A549 (cell line): ENCODE measurements at regions not wholly inside any gene's neighbourhood (a gene's known extent, or its start where the extent isn't known, plus 50 kb on each side); places are given as distances from the start of the nearest gene placed in this dataset.

ENCODE experiments used
- ATAC-seq, 2 experiments: fragments of 200-7000 bp in 1 of 2; fragments of >200 bp in 1 of 2; cut with Nextera tagmentation in 1 of 2; cut with Tn5 transposase in 1 of 2; 3 replicates each; pipeline versions ENCODE4 v1.8.0 to v1.9.1; 2018 to 2020; ENCODE audit warnings: mild to moderate bottlenecking in 1 of 2, moderate library complexity in 1 of 2
- CTCF ChIA-PET: fragments of 300-600 bp; sonication (Branson Sonifier 250); formaldehyde crosslinking; extraction: SDS; loops from one replicate; lab custom pipeline; 2021; ENCODE audit warnings: antibody characterized with exemption, inconsistent platforms; lab: Yijun Ruan, JAX
- POLR2A ChIA-PET: fragments of 350-600 bp; formaldehyde crosslinking; extraction: SDS; loops from one replicate; lab custom pipeline; 2021; ENCODE audit warnings: antibody characterized with exemption, inconsistent platforms; lab: Yijun Ruan, JAX
- DNase-seq, 2 experiments: peaks; one replicate each; pipeline versions ENCODE4 v3.0.0 to v3.0.0-alpha.2; 2011 to 2016; ENCODE audit warnings: low read depth in 1 of 2, low spot score in 1 of 2
- FAIRE-seq: peaks from 2 replicates; lab custom pipeline; 2011; peaks lifted over from hg19 to GRCh38; lab: Jason Lieb, UNC
- H3K27ac ChIP-seq, 2 experiments: fragments of >200 bp; sonication (Bioruptor Twin); formaldehyde crosslinking; 3 replicates each; pipeline ENCODE4 v1.5.1; 2016 to 2017
- H3K4me1 ChIP-seq: fragments of >200 bp; sonication (Bioruptor Twin); formaldehyde crosslinking; 3 replicates; pipeline ENCODE4 v1.6.1; 2016
- H3K4me2 ChIP-seq: fragments of >200 bp; sonication (Bioruptor Twin); formaldehyde crosslinking; 3 replicates; pipeline ENCODE4 v1.6.1; 2016
- H3K4me3 ChIP-seq: fragments of >200 bp; sonication (Bioruptor Twin); formaldehyde crosslinking; 3 replicates; pipeline ENCODE4 v1.5.1; 2016
- H3K9me3 ChIP-seq: fragments of >200 bp; sonication (Bioruptor Twin); formaldehyde crosslinking; 3 replicates; pipeline ENCODE4 v1.6.1; 2016
- BHLHE40 ChIP-seq: IDR thresholded peaks from 2 replicates; pipeline ENCODE4 v1.6.1; 2012; ENCODE audit warnings: low read depth, low read length, inconsistent platforms
- CBX8 ChIP-seq: fragments of 200-600 bp; sonication (generic); IDR thresholded peaks from 2 replicates; pipeline ENCODE4 v1.6.1; 2016
- CHD2 ChIP-seq: fragments of 150-350 bp; IDR thresholded peaks from 2 replicates; pipeline ENCODE4 v1.6.1; 2014; ENCODE audit warnings: low read length; ENCODE audit not compliant: partially characterized antibody
- CHD4 ChIP-seq: fragments of 200-600 bp; sonication (generic); IDR thresholded peaks from 2 replicates; pipeline ENCODE4 v1.6.1; 2016; ENCODE audit warnings: antibody characterized with exemption, mild to moderate bottlenecking, borderline replicate concordance
- EHMT2 ChIP-seq: fragments of 200-600 bp; sonication (generic); IDR thresholded peaks from 2 replicates; pipeline ENCODE4 v1.6.1; 2016; ENCODE audit warnings: antibody characterized with exemption, low read depth, mild to moderate bottlenecking, moderate library complexity
- EP300 ChIP-seq, 2 experiments: fragments of >200 bp; sonication (Bioruptor Twin); formaldehyde crosslinking; IDR thresholded peaks; 2 replicates in 1 of 2; 3 replicates in 1 of 2; pipeline ENCODE4 v1.6.1; 2016 to 2017
- FOSB ChIP-seq: fragments of 250-450 bp; sonication (Bioruptor Pico); IDR thresholded peaks from 2 replicates; pipeline ENCODE4 v1.5.0; 2020; ENCODE audit warnings: mild to moderate bottlenecking, moderate library complexity
- FOSL2 ChIP-seq, 2 experiments: fragments of 450-650 bp in 1 of 2; fragments of >200 bp in 1 of 2; sonication (Bioruptor Twin) in 1 of 2; formaldehyde crosslinking; IDR thresholded peaks; 2 replicates each; pipeline versions ENCODE4 v1.5.0 to v1.6.1; 2016 to 2020; ENCODE audit warnings: mild to moderate bottlenecking in 1 of 2, moderate library complexity in 1 of 2
- FOXS1 ChIP-seq: fragments of 250-450 bp; sonication (Bioruptor Pico); IDR thresholded peaks from 2 replicates; pipeline ENCODE4 v1.5.0; 2020; ENCODE audit warnings: mild to moderate bottlenecking, moderate library complexity
- GATA3 ChIP-seq: IDR thresholded peaks from 2 replicates; pipeline ENCODE4 v1.6.1; 2012; ENCODE audit warnings: borderline replicate concordance
- HEYL ChIP-seq: fragments of 250-450 bp; sonication (Bioruptor Pico); IDR thresholded peaks from 2 replicates; pipeline ENCODE4 v1.8.0; 2021; ENCODE audit warnings: mild to moderate bottlenecking, moderate library complexity
- HOXB5 ChIP-seq: fragments of 250-450 bp; sonication (Bioruptor Pico); IDR thresholded peaks from 2 replicates; pipeline ENCODE4 v1.5.0; 2020; ENCODE audit warnings: mild to moderate bottlenecking, moderate library complexity
- JUNB ChIP-seq: fragments of >200 bp; sonication (Bioruptor Twin); formaldehyde crosslinking; IDR thresholded peaks from 2 replicates; pipeline ENCODE4 v1.6.1; 2016
- NFE2L2 ChIP-seq: fragments of 150-350 bp; conservative IDR thresholded peaks from 2 replicates; pipeline ENCODE4 v1.6.1; 2014; ENCODE audit warnings: low read length
- NPAS2 ChIP-seq: fragments of 250-450 bp; sonication (Bioruptor Pico); IDR thresholded peaks from 2 replicates; pipeline ENCODE4 v1.8.0; 2022; ENCODE audit warnings: mild to moderate bottlenecking, moderate library complexity, borderline replicate concordance
- NR3C1 ChIP-seq: fragments of >200 bp; sonication (Bioruptor Twin); formaldehyde crosslinking; IDR thresholded peaks from 3 replicates; pipeline ENCODE4 v1.6.1; 2017
- RARB ChIP-seq: fragments of 250-450 bp; sonication (Bioruptor Pico); IDR thresholded peaks from 2 replicates; pipeline ENCODE4 v1.8.0; 2021; ENCODE audit warnings: mild to moderate bottlenecking, moderate library complexity
- RNF2 ChIP-seq: fragments of 200-600 bp; sonication (generic); IDR thresholded peaks from 2 replicates; pipeline ENCODE4 v1.6.1; 2016; ENCODE audit warnings: low read depth, mild to moderate bottlenecking, antibody characterized with exemption, moderate library complexity, borderline replicate concordance
- SMC3 ChIP-seq: fragments of >200 bp; sonication (Bioruptor Twin); formaldehyde crosslinking; IDR thresholded peaks from 3 replicates; pipeline ENCODE4 v1.6.1; 2018; ENCODE audit warnings: inconsistent platforms
- SREBF2 ChIP-seq: fragments of 450-650 bp; IDR thresholded peaks from 2 replicates; pipeline ENCODE4 v1.6.1; 2014; ENCODE audit warnings: mild to moderate bottlenecking, moderate library complexity
- ZFP36 ChIP-seq: fragments of 450-650 bp; IDR thresholded peaks from 2 replicates; pipeline ENCODE4 v1.6.1; 2014; ENCODE audit warnings: borderline replicate concordance; ENCODE audit not compliant: partially characterized antibody
- ZNF302 ChIP-seq: fragments of 250-450 bp; sonication (Bioruptor Pico); IDR thresholded peaks from 2 replicates; pipeline ENCODE4 v1.9.0; 2021; ENCODE audit warnings: inconsistent platforms, mild to moderate bottlenecking, moderate library complexity
- ZSCAN20 ChIP-seq: fragments of 250-450 bp; sonication (Bioruptor Pico); IDR thresholded peaks from 2 replicates; pipeline ENCODE4 v1.8.0; 2022; ENCODE audit warnings: mild to moderate bottlenecking, moderate library complexity
- WGBS: methylation state at CpG from one replicate; pipeline ENCODE4 v1.1.6; 2017; ENCODE audit errors: missing lambda C conversion rate; 5-methylcytosine and 5-hydroxymethylcytosine counted together
- TF ChIP-seq, protein P1 (sequence below): IDR thresholded peaks from 2 replicates; pipeline ENCODE4 v1.6.1; 2012
- TF ChIP-seq, protein P2 (sequence below): fragments of 250-450 bp; sonication (Bioruptor Pico); IDR thresholded peaks from 2 replicates; pipeline ENCODE4 v1.5.0; 2020; ENCODE audit warnings: low read depth, mild to moderate bottlenecking, moderate library complexity
- TF ChIP-seq, protein P3 (sequence below): fragments of 150-350 bp; IDR thresholded peaks from 2 replicates; pipeline ENCODE4 v1.6.1; 2014; ENCODE audit warnings: low read depth, mild to moderate bottlenecking, low read length
- TF ChIP-seq, protein P4 (sequence below): fragments of 450-650 bp; IDR thresholded peaks from 2 replicates; pipeline ENCODE4 v1.6.1; 2014; ENCODE audit warnings: antibody characterized with exemption
- TF ChIP-seq, protein P5 (sequence below): fragments of >200 bp; sonication (Bioruptor Twin); formaldehyde crosslinking; IDR thresholded peaks from 3 replicates; pipeline ENCODE4 v1.5.1; 2016
- TF ChIP-seq, protein P6 (sequence below): fragments of >200 bp; sonication (Bioruptor Twin); formaldehyde crosslinking; IDR thresholded peaks from 3 replicates; pipeline ENCODE4 v1.6.1; 2016

DNA sequence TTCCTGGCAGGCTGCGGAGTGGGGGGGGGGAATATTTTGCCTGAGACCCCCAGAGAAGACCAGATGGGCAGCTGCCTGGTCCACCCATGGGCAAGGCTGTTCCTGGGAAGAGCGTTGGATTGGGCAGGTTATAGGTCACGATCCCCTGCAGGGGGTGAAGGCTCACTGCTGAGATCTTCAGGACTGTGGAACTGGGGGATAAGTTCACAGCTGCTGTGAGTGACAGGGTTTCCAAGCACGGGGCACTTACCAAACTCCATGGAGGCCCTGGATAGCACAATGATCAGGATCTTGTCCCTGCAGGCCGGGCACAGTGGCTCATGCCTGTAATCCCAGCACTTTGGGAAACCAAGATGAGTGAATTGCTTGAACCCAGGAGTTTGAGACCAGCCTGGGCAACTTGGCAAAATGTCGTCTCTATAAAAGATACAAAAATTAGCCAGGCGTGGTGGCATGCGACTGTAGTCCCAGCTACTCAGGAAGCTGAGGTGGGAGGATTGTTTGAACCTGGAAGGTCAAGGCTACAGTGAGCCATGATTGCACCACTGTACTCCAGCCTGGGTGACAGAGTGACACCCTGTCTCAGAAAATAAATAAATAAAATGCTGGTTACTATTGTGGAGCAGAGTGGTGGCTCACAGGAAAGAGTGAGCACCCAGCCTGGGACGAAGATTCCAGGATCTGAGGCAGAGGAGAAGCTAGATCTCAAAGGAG lies 68.0 kb upstream of the HELT start:
- DNase-seq (no peak), FAIRE-seq (no peak), ATAC-seq (no peak)
- TF ChIP-seq, protein P1, sequence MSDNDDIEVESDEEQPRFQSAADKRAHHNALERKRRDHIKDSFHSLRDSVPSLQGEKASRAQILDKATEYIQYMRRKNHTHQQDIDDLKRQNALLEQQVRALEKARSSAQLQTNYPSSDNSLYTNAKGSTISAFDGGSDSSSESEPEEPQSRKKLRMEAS, result no peak
- TF ChIP-seq BHLHE40, result no peak
- TF ChIP-seq ZFP36, result no peak
- Histone ChIP-seq H3K27ac (no peak overlapping the region), H3K9me3 (no peaks in the 10 kb centered on the region), H3K4me3 (no peak overlapping the region), H3K4me2 (no peak overlapping the region), H3K4me1 (no peaks in the 10 kb centered on the region)
- ChIA-PET CTCF (no interaction called here), POLR2A (no interaction called here)
- 0% methylated on average over 4 of the region's 9 CpGs for WGBS

DNA sequence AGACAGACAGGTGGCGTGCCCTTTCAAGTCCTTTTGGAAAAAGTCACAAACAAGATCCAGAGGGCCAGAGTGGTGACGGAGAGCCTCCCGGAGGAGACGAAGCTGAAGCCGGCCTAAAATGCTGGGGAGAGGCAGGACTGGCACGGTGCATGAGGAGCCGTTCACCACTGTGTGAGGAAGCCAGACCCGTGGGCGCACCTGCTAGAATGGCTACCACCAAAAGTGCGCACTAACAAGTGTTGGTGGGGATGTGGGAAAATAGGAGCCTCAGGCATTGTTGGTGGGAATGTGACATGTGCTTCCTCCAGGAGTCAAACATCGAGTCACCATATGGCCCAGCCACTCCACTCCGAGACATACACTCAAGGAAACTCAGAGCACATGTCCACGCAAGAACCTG lies 67.4 kb upstream of the HELT start:
- H3K9me3 ChIP-seq, result no peaks in the 10 kb centered on the region
- WGBS, result 41% methylated on average over 9 of the region's 13 CpGs
- ATAC-seq (no peak), DNase-seq (no peak), FAIRE-seq (no peak)
- no peak overlapping the region for H3K4me3 ChIP-seq
- no peaks in the 10 kb centered on the region for H3K4me1 ChIP-seq
- ChIA-PET CTCF (no interaction called here), POLR2A (no interaction called here)
- H3K4me2 ChIP-seq, result no peak overlapping the region
- no peak for TF ChIP-seq EHMT2
- no peak for TF ChIP-seq FOXS1
- no peak for TF ChIP-seq SREBF2
- no peak for TF ChIP-seq NR3C1
- no peak for TF ChIP-seq NFE2L2
- TF ChIP-seq GATA3, result no peak
- TF ChIP-seq RNF2, result no peak
- TF ChIP-seq, protein P2, sequence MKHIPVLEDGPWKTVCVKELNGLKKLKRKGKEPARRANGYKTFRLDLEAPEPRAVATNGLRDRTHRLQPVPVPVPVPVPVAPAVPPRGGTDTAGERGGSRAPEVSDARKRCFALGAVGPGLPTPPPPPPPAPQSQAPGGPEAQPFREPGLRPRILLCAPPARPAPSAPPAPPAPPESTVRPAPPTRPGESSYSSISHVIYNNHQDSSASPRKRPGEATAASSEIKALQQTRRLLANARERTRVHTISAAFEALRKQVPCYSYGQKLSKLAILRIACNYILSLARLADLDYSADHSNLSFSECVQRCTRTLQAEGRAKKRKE, result no peak
- no peak for TF ChIP-seq CHD4
- TF ChIP-seq FOSL2 (IDR thresholded peaks at IDR 0.05), result no peak
- TF ChIP-seq FOSL2 (CRISPR knock-in tag; IDR thresholded peaks at IDR 0.05), result no peak
- TF ChIP-seq, protein P3, sequence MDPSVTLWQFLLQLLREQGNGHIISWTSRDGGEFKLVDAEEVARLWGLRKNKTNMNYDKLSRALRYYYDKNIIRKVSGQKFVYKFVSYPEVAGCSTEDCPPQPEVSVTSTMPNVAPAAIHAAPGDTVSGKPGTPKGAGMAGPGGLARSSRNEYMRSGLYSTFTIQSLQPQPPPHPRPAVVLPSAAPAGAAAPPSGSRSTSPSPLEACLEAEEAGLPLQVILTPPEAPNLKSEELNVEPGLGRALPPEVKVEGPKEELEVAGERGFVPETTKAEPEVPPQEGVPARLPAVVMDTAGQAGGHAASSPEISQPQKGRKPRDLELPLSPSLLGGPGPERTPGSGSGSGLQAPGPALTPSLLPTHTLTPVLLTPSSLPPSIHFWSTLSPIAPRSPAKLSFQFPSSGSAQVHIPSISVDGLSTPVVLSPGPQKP, result no peak
- no peak for TF ChIP-seq BHLHE40
- TF ChIP-seq NPAS2 (CRISPR knock-in tag), result no peak
- H3K27ac ChIP-seq, result no peak overlapping the region

DNA sequence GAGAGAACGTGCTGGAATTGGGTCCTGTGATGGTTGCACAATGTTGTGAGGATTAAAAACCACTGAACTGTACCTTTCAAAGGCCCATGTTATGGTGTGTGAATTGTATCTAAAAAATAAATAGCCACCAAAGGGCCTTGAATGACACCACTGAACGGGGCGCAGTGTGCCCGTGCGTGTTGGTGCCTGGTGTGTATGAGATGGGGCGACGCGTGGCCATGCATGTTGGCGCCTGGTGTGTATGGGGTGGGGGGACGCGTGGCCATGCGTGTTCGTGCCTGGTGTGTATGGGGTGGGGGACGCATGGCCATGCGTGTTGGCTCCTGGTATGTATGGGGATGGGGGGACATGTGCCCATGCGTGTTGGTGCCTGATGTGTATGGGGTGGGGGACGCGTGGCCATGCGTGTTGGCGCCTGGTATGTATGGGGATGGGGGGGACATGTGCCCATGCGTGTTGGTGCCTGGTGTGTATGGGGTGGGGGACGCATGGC lies 66.6 kb upstream of the HELT start:
- no peak for TF ChIP-seq ZNF302 (CRISPR knock-in tag)
- no peak for TF ChIP-seq BHLHE40
- no peak for TF ChIP-seq RARB
- TF ChIP-seq, protein P1, result no peak
- TF ChIP-seq, protein P4, sequence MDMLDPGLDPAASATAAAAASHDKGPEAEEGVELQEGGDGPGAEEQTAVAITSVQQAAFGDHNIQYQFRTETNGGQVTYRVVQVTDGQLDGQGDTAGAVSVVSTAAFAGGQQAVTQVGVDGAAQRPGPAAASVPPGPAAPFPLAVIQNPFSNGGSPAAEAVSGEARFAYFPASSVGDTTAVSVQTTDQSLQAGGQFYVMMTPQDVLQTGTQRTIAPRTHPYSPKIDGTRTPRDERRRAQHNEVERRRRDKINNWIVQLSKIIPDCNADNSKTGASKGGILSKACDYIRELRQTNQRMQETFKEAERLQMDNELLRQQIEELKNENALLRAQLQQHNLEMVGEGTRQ, result no peak
- TF ChIP-seq FOSB (CRISPR knock-in tag), result no peak
- TF ChIP-seq NR3C1, result no peak
- no peak for TF ChIP-seq EHMT2
- no peak for TF ChIP-seq FOSL2 (IDR thresholded peaks at IDR 0.05)
- TF ChIP-seq FOSL2 (CRISPR knock-in tag; IDR thresholded peaks at IDR 0.05), result no peak
- TF ChIP-seq EP300 (IDR thresholded peaks at IDR 0.05), result no peak
- no peak for TF ChIP-seq ZSCAN20 (CRISPR knock-in tag)
- no peak for TF ChIP-seq CBX8
- TF ChIP-seq, protein P5, sequence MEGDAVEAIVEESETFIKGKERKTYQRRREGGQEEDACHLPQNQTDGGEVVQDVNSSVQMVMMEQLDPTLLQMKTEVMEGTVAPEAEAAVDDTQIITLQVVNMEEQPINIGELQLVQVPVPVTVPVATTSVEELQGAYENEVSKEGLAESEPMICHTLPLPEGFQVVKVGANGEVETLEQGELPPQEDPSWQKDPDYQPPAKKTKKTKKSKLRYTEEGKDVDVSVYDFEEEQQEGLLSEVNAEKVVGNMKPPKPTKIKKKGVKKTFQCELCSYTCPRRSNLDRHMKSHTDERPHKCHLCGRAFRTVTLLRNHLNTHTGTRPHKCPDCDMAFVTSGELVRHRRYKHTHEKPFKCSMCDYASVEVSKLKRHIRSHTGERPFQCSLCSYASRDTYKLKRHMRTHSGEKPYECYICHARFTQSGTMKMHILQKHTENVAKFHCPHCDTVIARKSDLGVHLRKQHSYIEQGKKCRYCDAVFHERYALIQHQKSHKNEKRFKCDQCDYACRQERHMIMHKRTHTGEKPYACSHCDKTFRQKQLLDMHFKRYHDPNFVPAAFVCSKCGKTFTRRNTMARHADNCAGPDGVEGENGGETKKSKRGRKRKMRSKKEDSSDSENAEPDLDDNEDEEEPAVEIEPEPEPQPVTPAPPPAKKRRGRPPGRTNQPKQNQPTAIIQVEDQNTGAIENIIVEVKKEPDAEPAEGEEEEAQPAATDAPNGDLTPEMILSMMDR, result no peak
- no peak for TF ChIP-seq SMC3
- no peak for TF ChIP-seq HEYL (CRISPR knock-in tag)
- TF ChIP-seq CHD2, result no peak
- TF ChIP-seq, protein P6, sequence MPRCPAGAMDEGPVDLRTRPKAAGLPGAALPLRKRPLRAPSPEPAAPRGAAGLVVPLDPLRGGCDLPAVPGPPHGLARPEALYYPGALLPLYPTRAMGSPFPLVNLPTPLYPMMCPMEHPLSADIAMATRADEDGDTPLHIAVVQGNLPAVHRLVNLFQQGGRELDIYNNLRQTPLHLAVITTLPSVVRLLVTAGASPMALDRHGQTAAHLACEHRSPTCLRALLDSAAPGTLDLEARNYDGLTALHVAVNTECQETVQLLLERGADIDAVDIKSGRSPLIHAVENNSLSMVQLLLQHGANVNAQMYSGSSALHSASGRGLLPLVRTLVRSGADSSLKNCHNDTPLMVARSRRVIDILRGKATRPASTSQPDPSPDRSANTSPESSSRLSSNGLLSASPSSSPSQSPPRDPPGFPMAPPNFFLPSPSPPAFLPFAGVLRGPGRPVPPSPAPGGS, result no peak
- no peak for TF ChIP-seq JUNB
- no peak for TF ChIP-seq HOXB5 (CRISPR knock-in tag)
- Histone ChIP-seq H3K9me3 (no peaks in the 10 kb centered on the region), H3K27ac (no peak overlapping the region), H3K4me2 (no peak overlapping the region), H3K4me1 (no peaks in the 10 kb centered on the region), H3K4me3 (no peak overlapping the region)
- FAIRE-seq (no peak), ATAC-seq (no peak), DNase-seq (no peak)
- WGBS, result 67% methylated on average over 12 of the region's 22 CpGs
- ChIA-PET CTCF (no interaction called here), POLR2A (no interaction called here)
